Neuronal stem cell (in vitro differentiated cells): ENCODE measurements at regions not wholly inside any gene's neighbourhood (a gene's known extent, or its start where the extent isn't known, plus 50 kb on each side); places are given as distances from the start of the nearest gene placed in this dataset.

ENCODE experiments used
- DNase-seq: peaks from one replicate; pipeline ENCODE4 v3.0.0-alpha.2; 2013; ENCODE audit warnings: low spot score
- H2AFZ ChIP-seq: one replicate; pipeline ENCODE4 v1.6.1; 2013; ENCODE audit warnings: mild to moderate bottlenecking, low read length, inconsistent platforms
- H2AK5ac ChIP-seq: 2 replicates; pipeline ENCODE4 v1.6.1; 2013; ENCODE audit warnings: low read depth, mild to moderate bottlenecking, inconsistent platforms, low read length, moderate library complexity, mixed read lengths
- H2BK120ac ChIP-seq: 2 replicates; pipeline ENCODE4 v1.6.1; 2013; ENCODE audit warnings: low read depth, mild to moderate bottlenecking, inconsistent platforms, low read length, moderate library complexity, mixed read lengths
- H2BK12ac ChIP-seq: one replicate; pipeline ENCODE4 v1.6.1; 2013; ENCODE audit warnings: low read length, inconsistent platforms
- H2BK15ac ChIP-seq: 2 replicates; pipeline ENCODE4 v1.6.1; 2013; ENCODE audit warnings: mild to moderate bottlenecking, low read length, inconsistent platforms, mixed read lengths
- H2BK5ac ChIP-seq: one replicate; pipeline ENCODE4 v1.6.1; 2013; ENCODE audit warnings: inconsistent platforms, mild to moderate bottlenecking, low read length, moderate library complexity
- H3K14ac ChIP-seq: one replicate; pipeline ENCODE4 v1.6.1; 2013; ENCODE audit warnings: low read length, inconsistent platforms
- H3K18ac ChIP-seq: 2 replicates; pipeline ENCODE4 v1.6.1; 2013; ENCODE audit warnings: low read length, inconsistent platforms
- H3K23ac ChIP-seq: 2 replicates; pipeline ENCODE4 v1.6.1; 2013; ENCODE audit warnings: low read depth, mild to moderate bottlenecking, mixed read lengths, low read length, inconsistent platforms; ENCODE audit not compliant: poor library complexity
- H3K27ac ChIP-seq: replicated peaks from 3 replicates; pipeline ENCODE4 v1.5.1; 2013; ENCODE audit warnings: low read length, inconsistent platforms
- H3K27me3 ChIP-seq, 3 experiments: 2 replicates each; pipeline ENCODE4 v1.6.1; 2013; ENCODE audit warnings: low read length in 3 of 3, mild to moderate bottlenecking in 2 of 3, inconsistent platforms in 1 of 3, low read depth in 1 of 3, mixed read lengths in 1 of 3, moderate library complexity in 1 of 3; ENCODE audit not compliant: control insufficient read depth in 3 of 3, insufficient read depth in 3 of 3
- H3K36me3 ChIP-seq, 2 donors: replicated peaks in 1 of 2; 2 replicates each; pipeline ENCODE4 v1.6.1; 2013; ENCODE audit warnings: low read length in 2 of 2; ENCODE audit not compliant: control insufficient read depth in 2 of 2, insufficient read depth in 2 of 2
- H3K4ac ChIP-seq: 2 replicates; pipeline ENCODE4 v1.6.1; 2013; ENCODE audit warnings: inconsistent platforms, mild to moderate bottlenecking, low read length, moderate library complexity
- H3K4me1 ChIP-seq, 2 donors: 1 replicate in 1 of 2; 2 replicates in 1 of 2; pipeline ENCODE4 v1.6.1; 2013; ENCODE audit warnings: low read length in 2 of 2, low read depth in 1 of 2; ENCODE audit not compliant: control insufficient read depth in 2 of 2, insufficient read depth in 1 of 2
- H3K4me2 ChIP-seq: one replicate; pipeline ENCODE4 v1.6.1; 2013; ENCODE audit warnings: mild to moderate bottlenecking, low read length, inconsistent platforms; ENCODE audit not compliant: insufficient read depth, poor library complexity, severe bottlenecking
- H3K4me3 ChIP-seq, 2 donors: 2 replicates each; pipeline ENCODE4 v1.5.1; 2013; ENCODE audit warnings: low read length in 2 of 2, mild to moderate bottlenecking in 2 of 2, inconsistent platforms in 1 of 2, moderate library complexity in 1 of 2
- H3K79me1 ChIP-seq: one replicate; pipeline ENCODE4 v1.6.1; 2013; ENCODE audit warnings: low read depth, mild to moderate bottlenecking, inconsistent platforms, low read length, moderate library complexity
- H3K9ac ChIP-seq: one replicate; pipeline ENCODE4 v1.6.1; 2013; ENCODE audit warnings: mild to moderate bottlenecking, low read depth, low read length, inconsistent platforms; ENCODE audit not compliant: poor library complexity
- H3K9me3 ChIP-seq, 2 donors: replicated peaks in 1 of 2; 2 replicates each; pipeline versions ENCODE3 to v1.6.1; 2013; ENCODE audit warnings: low read length in 2 of 2, mild to moderate bottlenecking in 2 of 2, inconsistent platforms in 1 of 2, low read depth in 1 of 2, mixed read lengths in 1 of 2, moderate library complexity in 1 of 2; ENCODE audit not compliant: control insufficient read depth in 2 of 2, insufficient read depth in 1 of 2
- H4K8ac ChIP-seq: one replicate; pipeline ENCODE4 v1.6.1; 2013; ENCODE audit warnings: low read depth, mild to moderate bottlenecking, inconsistent platforms, low read length, moderate library complexity
- H4K91ac ChIP-seq: one replicate; pipeline ENCODE4 v1.6.1; 2013; ENCODE audit warnings: low read length, low read depth, mild to moderate bottlenecking, inconsistent platforms; ENCODE audit not compliant: poor library complexity
- WGBS, 2 donors: extraction: QIAGEN DNeasy Blood & Tissue Kit; methylation state at CpG; one replicate each; pipeline ENCODE4 v1.1.7; 2013; ENCODE audit warnings: missing lambda C conversion rate in 2 of 2, mixed read lengths in 1 of 2; ENCODE audit not compliant: insufficient read length in 2 of 2, insufficient replicate concordance in 1 of 2; ENCODE audit errors: extremely low coverage in 2 of 2; 5-methylcytosine and 5-hydroxymethylcytosine counted together

DNA sequence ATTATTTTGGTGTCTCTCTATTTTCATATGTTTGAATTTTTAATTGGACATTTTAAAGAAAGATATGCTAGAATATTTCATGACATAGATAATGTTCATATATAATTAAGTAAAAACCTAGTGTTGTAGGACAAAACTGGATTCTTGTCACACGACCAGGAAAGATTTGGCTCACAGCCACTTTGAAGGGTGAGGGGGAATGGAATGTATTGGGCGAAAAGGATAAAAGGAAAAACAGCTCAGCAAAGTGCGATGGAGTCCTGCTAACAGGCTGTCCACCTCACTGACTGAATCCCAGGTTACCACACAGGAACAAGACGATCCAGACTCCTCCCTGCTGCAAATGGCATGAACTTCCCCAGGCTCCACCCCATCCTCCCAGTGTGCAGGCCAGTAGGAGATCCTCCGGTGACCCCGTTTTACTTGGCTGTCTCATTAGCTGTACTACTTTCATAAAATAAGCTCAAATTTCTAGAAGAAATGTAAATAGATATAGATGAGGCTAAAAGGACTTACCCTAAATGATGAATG, 186.2 kb downstream of the CD47 start:
- no peak overlapping the region for H3K4me3 ChIP-seq
- no peak for DNase-seq
- H2BK15ac ChIP-seq: no peak overlapping the region
- no peak overlapping the region for H3K14ac ChIP-seq
- no peak overlapping the region for H3K27ac ChIP-seq
- H2AK5ac ChIP-seq: no peak overlapping the region
- no peak overlapping the region for H3K4ac ChIP-seq
- H2BK120ac ChIP-seq: no peak overlapping the region
- no peak overlapping the region for H3K4me2 ChIP-seq
- H4K91ac ChIP-seq: no peak overlapping the region
- peaks cover 0 to 8% of the 10 kb centered on the region in 2 donors for H3K9me3 ChIP-seq
- no peak overlapping the region for H2BK5ac ChIP-seq
- no peak overlapping the region for H3K23ac ChIP-seq
- H3K36me3 ChIP-seq: no peaks in the 10 kb centered on the region
- no peak overlapping the region for H4K8ac ChIP-seq
- H3K4me1 ChIP-seq: no peaks in the 10 kb centered on the region
- no peaks in the 10 kb centered on the region for H3K27me3 ChIP-seq
- no peak overlapping the region for H2AFZ ChIP-seq
- H3K9ac ChIP-seq: no peak overlapping the region
- H2BK12ac ChIP-seq: no peak overlapping the region
- no peaks in the 10 kb centered on the region for H3K79me1 ChIP-seq
- no peak overlapping the region for H3K18ac ChIP-seq
- no CpG with 5 or more reads among the region's 6 CpGs for WGBS, 2 donors

DNA sequence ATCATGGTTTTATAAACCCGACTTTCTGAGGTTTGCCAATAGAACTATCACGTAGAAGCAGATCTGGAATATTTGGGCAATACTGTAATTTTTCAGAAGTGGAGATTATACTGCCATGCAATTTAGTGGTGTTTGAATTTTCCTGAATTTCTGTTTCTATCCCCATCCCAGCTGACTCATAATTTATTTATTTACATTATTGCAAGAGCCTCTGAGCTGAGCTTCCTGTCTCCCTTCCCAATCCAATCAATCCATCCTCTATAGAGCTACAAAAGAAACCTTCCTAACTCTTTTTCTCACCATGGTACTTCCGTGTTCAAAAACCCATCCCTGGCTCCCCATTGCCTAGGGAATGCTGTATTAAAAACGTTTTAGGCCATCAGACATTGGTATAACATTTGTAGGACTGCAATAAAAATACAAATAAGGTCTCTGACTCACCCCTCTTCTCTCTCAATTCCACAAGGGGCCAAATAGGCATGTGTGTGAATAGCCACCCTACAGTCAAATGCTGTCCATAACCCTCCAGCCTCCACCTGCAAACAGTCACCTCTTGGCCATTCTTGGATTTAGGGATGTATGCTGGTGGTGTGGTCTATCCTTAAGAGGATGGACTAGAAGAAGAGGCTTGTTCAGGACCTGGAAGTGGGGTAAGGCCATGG, 190.7 kb downstream of the CD47 start:
- Histone ChIP-seq H3K23ac (no peak overlapping the region), H2AK5ac (no peak overlapping the region), H4K8ac (no peak overlapping the region), H2BK12ac (no peak overlapping the region), H3K4ac (no peak overlapping the region), H3K18ac (no peak overlapping the region), H2BK120ac (no peak overlapping the region), H3K36me3 (no peaks in the 10 kb centered on the region), H2AFZ (no peak overlapping the region), H3K9ac (no peak overlapping the region), H3K4me2 (no peak overlapping the region), H2BK15ac (no peak overlapping the region), H4K91ac (no peak overlapping the region), H3K27ac (no peak overlapping the region), H3K79me1 (no peaks in the 10 kb centered on the region), H3K9me3 (peaks cover 1 to 8% of the 10 kb centered on the region in 2 donors), H3K4me3 (no peak overlapping the region), H2BK5ac (no peak overlapping the region), H3K14ac (no peak overlapping the region), H3K4me1 (peaks cover 0 to 6% of the 10 kb centered on the region in 2 donors), H3K27me3 (no peaks in the 10 kb centered on the region)
- DNase-seq: no peak
- WGBS, 2 donors: no CpG with 5 or more reads among the region's 4 CpGs

DNA sequence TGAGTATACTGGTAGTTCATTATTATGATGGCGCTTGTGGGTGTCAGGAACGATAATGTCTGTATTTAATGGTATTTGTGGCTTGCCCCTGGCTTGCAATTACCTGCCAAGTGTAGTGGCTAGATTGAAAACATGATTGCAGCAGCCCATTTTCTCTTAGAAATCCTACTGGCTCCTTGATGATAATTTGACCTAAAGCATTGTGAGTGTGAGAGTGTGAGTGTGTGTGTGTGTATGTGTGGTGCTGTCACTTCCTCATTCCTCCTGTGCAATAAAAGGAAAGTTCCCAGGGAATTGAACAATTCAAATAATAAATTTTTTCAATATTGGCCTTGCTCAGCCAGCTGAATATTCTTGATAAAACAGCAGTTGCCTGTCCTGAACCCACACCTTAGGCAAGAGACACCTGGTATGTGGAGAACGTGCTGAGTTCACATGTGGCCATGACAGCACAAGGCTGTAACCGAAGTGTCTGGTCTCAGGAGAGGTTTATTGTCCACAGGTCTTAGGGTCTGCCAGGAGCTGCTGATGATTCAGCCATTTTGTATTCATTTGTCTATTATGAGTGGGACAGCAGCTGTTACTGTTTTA, 193.3 kb downstream of the CD47 start:
- H3K27ac ChIP-seq: no peak overlapping the region

DNA sequence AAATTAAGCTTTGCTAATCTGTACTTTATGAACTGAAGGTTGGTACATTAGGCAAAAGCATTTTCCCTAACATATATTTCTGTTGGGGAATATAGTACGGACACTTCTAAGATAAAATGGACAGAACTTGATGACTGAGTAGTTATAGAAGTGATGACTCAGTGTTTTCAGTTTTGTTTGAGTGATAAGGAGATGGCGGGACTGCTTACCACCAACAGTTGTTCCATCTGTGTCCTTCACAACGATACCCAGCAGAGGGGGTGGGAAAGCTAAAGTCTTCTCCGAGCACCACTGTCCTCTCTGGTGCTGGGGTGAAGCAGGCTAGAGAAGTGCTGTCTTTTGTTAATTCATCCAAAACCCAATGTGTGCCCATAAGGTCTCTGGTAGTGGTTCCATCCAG, 195.8 kb downstream of the CD47 start:
- no peak overlapping the region for H2AFZ ChIP-seq
- H3K79me1 ChIP-seq: no peaks in the 10 kb centered on the region
- peaks cover 2 to 6% of the 10 kb centered on the region in 2 donors for H3K4me1 ChIP-seq
- H2AK5ac ChIP-seq: no peak overlapping the region
- H3K4me2 ChIP-seq: no peak overlapping the region
- no peak overlapping the region for H2BK120ac ChIP-seq
- H3K9ac ChIP-seq: no peak overlapping the region
- no peak overlapping the region for H3K4ac ChIP-seq
- DNase-seq: no peak
- H3K4me3 ChIP-seq: no peak overlapping the region
- no peak overlapping the region for H3K18ac ChIP-seq
- H3K9me3 ChIP-seq: peaks cover 0 to 1% of the 10 kb centered on the region in 2 donors
- H2BK12ac ChIP-seq: no peak overlapping the region
- H3K27ac ChIP-seq: no peak overlapping the region
- no peak overlapping the region for H3K14ac ChIP-seq
- no peak overlapping the region for H4K91ac ChIP-seq
- no peak overlapping the region for H2BK5ac ChIP-seq
- no peaks in the 10 kb centered on the region for H3K36me3 ChIP-seq
- H3K23ac ChIP-seq: no peak overlapping the region
- H3K27me3 ChIP-seq: no peaks in the 10 kb centered on the region
- no CpG with 5 or more reads among the region's 4 CpGs for WGBS, 2 donors
- no peak overlapping the region for H4K8ac ChIP-seq
- no peak overlapping the region for H2BK15ac ChIP-seq

More for the DNA sequence above, 193.3 kb downstream of the CD47 start:
- H3K36me3 ChIP-seq: no peaks in the 10 kb centered on the region
- no peak overlapping the region for H3K18ac ChIP-seq
- no peak overlapping the region for H2BK12ac ChIP-seq
- DNase-seq: no peak
- peak overlapping the region; percentile 69 for H2AFZ ChIP-seq
- peaks cover 2 to 6% of the 10 kb centered on the region in 2 donors for H3K4me1 ChIP-seq
- H3K23ac ChIP-seq: no peak overlapping the region
- no peak overlapping the region for H3K9ac ChIP-seq
- H4K8ac ChIP-seq: no peak overlapping the region
- no CpG with 5 or more reads among the region's 4 CpGs for WGBS, 2 donors
- H3K4me2 ChIP-seq: no peak overlapping the region
- peaks cover 1 to 2% of the 10 kb centered on the region in 2 donors for H3K9me3 ChIP-seq
- no peak overlapping the region for H3K14ac ChIP-seq
- no peak overlapping the region for H2AK5ac ChIP-seq
- no peak overlapping the region for H2BK15ac ChIP-seq
- no peak overlapping the region for H4K91ac ChIP-seq
- no peak overlapping the region for H3K4me3 ChIP-seq
- no peaks in the 10 kb centered on the region for H3K79me1 ChIP-seq
- H2BK5ac ChIP-seq: no peak overlapping the region
- no peak overlapping the region for H3K4ac ChIP-seq
- H2BK120ac ChIP-seq: no peak overlapping the region
- no peaks in the 10 kb centered on the region for H3K27me3 ChIP-seq
